Gastrocnemius medialis (tissue), 4 donors: ENCODE measurements at regions not wholly inside any gene's neighbourhood (a gene's known extent, or its start where the extent isn't known, plus 50 kb on each side); places are given as distances from the start of the nearest gene placed in this dataset.

Source experiments
- POLR2A ChIP-seq, 2 donors: fragments of 450-650 bp; IDR thresholded peaks; one replicate each; pipeline ENCODE4 v1.6.1; 2017; ENCODE audit warnings: antibody characterized with exemption in 2 of 2, mild to moderate bottlenecking in 2 of 2, moderate library complexity in 2 of 2
- TF ChIP-seq, protein P1 (sequence below), 5 experiments: fragments of 450-650 bp in 3 of 5; fragments of 200-600 bp in 2 of 5; sonication (generic) in 2 of 5; IDR thresholded peaks in 4 of 5; conservative IDR thresholded peaks in 1 of 5; 1 replicate in 4 of 5; 2 replicates in 1 of 5; pipeline ENCODE4 v1.5.1; 2016 to 2019; ENCODE audit warnings: antibody characterized with exemption in 5 of 5, mild to moderate bottlenecking in 3 of 5, moderate library complexity in 3 of 5

DNA sequence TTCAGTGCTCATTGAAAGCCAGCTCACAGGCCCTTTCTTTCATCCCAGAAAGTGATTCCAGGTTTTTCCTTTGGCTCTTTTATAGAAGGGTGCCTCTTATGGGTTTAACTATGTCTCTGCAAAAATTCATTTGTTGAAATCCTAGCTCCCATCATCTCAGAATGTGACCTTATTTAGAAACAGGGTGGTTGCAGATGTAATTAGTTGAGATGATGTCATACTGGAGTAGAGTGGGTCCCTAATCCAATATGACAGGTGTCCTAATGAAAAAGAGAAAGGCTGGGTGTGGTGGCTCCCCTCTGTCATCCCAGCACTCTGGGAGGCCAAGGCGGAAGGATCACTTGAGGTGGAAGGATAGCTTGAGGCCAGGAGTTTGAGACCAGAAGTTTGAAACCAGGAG is 64.2 kb upstream of the FAM20A start:
- TF ChIP-seq, protein P1, sequence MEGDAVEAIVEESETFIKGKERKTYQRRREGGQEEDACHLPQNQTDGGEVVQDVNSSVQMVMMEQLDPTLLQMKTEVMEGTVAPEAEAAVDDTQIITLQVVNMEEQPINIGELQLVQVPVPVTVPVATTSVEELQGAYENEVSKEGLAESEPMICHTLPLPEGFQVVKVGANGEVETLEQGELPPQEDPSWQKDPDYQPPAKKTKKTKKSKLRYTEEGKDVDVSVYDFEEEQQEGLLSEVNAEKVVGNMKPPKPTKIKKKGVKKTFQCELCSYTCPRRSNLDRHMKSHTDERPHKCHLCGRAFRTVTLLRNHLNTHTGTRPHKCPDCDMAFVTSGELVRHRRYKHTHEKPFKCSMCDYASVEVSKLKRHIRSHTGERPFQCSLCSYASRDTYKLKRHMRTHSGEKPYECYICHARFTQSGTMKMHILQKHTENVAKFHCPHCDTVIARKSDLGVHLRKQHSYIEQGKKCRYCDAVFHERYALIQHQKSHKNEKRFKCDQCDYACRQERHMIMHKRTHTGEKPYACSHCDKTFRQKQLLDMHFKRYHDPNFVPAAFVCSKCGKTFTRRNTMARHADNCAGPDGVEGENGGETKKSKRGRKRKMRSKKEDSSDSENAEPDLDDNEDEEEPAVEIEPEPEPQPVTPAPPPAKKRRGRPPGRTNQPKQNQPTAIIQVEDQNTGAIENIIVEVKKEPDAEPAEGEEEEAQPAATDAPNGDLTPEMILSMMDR (IDR thresholded peaks at IDR 0.05 in 4 of 5, conservative IDR thresholded peaks at IDR 0.05 in 1 of 5) = no peak
- no peak for TF ChIP-seq POLR2A (IDR thresholded peaks at IDR 0.05)
